ENCODE measurements at regions not wholly inside any gene's neighbourhood (a gene's known extent, or its start where the extent isn't known, plus 50 kb on each side); places are given as distances from the start of the nearest gene placed in this dataset.
"Not testable (repeated sequence)": the region's sequence is repeated elsewhere in the genome, so short reads cannot be mapped to it uniquely, and the experiment has no call there.

GRCh38 chr12:85425926-85426325 lies 145.9 kb downstream of the ALX1 start:
- Histone ChIP-seq H3K36me3 (ENCODE audit: control insufficient read depth in 2 of 2, insufficient read depth in 1 of 2, low read length in 2 of 2) (no peaks in the 10 kb centered on the region), H3K4me3 (ENCODE audit: low read depth, low read length) (no peak overlapping the region), H3K9me3 (ENCODE audit: control insufficient read depth, insufficient read depth, low read depth, low read length) (no peaks in the 10 kb centered on the region), H3K4me1 (ENCODE audit: control insufficient read depth, insufficient read depth, low read length) (no peaks in the 10 kb centered on the region), H3K27ac (ENCODE audit: extremely low read depth, low read depth, low read length) (no peak overlapping the region)
- TF ChIP-seq ZNF174 (tag by site-specific recombination; IDR thresholded peaks at IDR 0.05) (no peak), ZNF704 (tag by site-specific recombination; IDR thresholded peaks at IDR 0.05) (no peak), ZNF184 (tag by site-specific recombination; IDR thresholded peaks at IDR 0.05) (no peak), ZNF366 (tag by site-specific recombination; conservative IDR thresholded peaks at IDR 0.05) (no peak), ZSCAN4 (tag by site-specific recombination; IDR thresholded peaks at IDR 0.05) (no peak), YY2 (tag by site-specific recombination; IDR thresholded peaks at IDR 0.05) (no peak), ZNF549 (tag by site-specific recombination; IDR thresholded peaks at IDR 0.05) (no peak), TCF7L2 (IDR thresholded peaks at IDR 0.05; ENCODE audit: borderline replicate concordance, low read depth, low read length) (no peak), ZFP37 (tag by site-specific recombination; IDR thresholded peaks at IDR 0.05) (no peak), ZNF629 (tag by site-specific recombination; IDR thresholded peaks at IDR 0.05) (no peak), ZXDB (tag by site-specific recombination; IDR thresholded peaks at IDR 0.05) (no peak), HOXC10 (CRISPR knock-in tag; IDR thresholded peaks at IDR 0.05) (no peak)
- CTCF ChIA-PET = interaction anchor here (0.5 to 1.8 kb wide), 9 partner anchors 9 to 499 kb away, joined by 3 to 8 read pairs (median 3); no protein-coding TSS in a partner anchor
- POLR2A ChIA-PET = no interaction called here

- H3K4me3 ChIP-seq (ENCODE audit: low read depth, low read length); H3K9me3 ChIP-seq (ENCODE audit: control insufficient read depth, insufficient read depth, low read depth, low read length); H3K4me1 ChIP-seq (ENCODE audit: control insufficient read depth, insufficient read depth, low read length); POLR2A ChIA-PET; CTCF ChIA-PET; H3K27ac ChIP-seq (ENCODE audit: extremely low read depth, low read depth, low read length); H3K36me3 ChIP-seq (ENCODE audit: control insufficient read depth in 2 of 2, insufficient read depth in 1 of 2, low read length in 2 of 2): not testable (repeated sequence)
- peak; percentile 62 for TF ChIP-seq SCRT2 (tag by site-specific recombination; IDR thresholded peaks at IDR 0.05)
- TF ChIP-seq SCRT1 (tag by site-specific recombination; IDR thresholded peaks at IDR 0.05; ENCODE audit: borderline replicate concordance) = peak; percentile 73
These were observed 153.1 kb downstream of the ALX1 start for GRCh38 chr12:85433148-85433547.

GRCh38 chr12:85440271-85440670 lies 160.3 kb downstream of the ALX1 start:
- Histone ChIP-seq H3K4me1 (ENCODE audit: control insufficient read depth, insufficient read depth, low read length) (no peaks in the 10 kb centered on the region), H3K9me3 (ENCODE audit: control insufficient read depth, insufficient read depth, low read depth, low read length) (no peaks in the 10 kb centered on the region), H3K36me3 (ENCODE audit: control insufficient read depth in 2 of 2, insufficient read depth in 1 of 2, low read length in 2 of 2) (no peaks in the 10 kb centered on the region), H3K4me3 (ENCODE audit: low read depth, low read length) (no peak overlapping the region), H3K27ac (ENCODE audit: extremely low read depth, low read depth, low read length) (no peak overlapping the region)
- POLR2A ChIA-PET = no interaction called here
- CTCF ChIA-PET = interaction anchor here (0.6 to 1.2 kb wide), 4 partner anchors 12 to 363 kb away, joined by 3 to 4 read pairs (median 3); no protein-coding TSS in a partner anchor
- no peak for TF ChIP-seq ZNF558 (tag by site-specific recombination; IDR thresholded peaks at IDR 0.05)
- TF ChIP-seq ZNF768 (tag by site-specific recombination; IDR thresholded peaks at IDR 0.05) = no peak
- no peak for TF ChIP-seq ZNF623 (tag by site-specific recombination; IDR thresholded peaks at IDR 0.05)
- TF ChIP-seq ZBTB26 (tag by site-specific recombination; optimal IDR thresholded peaks at IDR 0.05) = no peak
- TF ChIP-seq TSHZ1 (tag by site-specific recombination; IDR thresholded peaks at IDR 0.05; ENCODE audit: borderline replicate concordance) = no peak
- no peak for TF ChIP-seq ZNF626 (tag by site-specific recombination; IDR thresholded peaks at IDR 0.05)
- no peak for TF ChIP-seq PRDM6 (tag by site-specific recombination; IDR thresholded peaks at IDR 0.05)
- TF ChIP-seq ZFP69B (tag by site-specific recombination; IDR thresholded peaks at IDR 0.05) = no peak
- TF ChIP-seq SP3 (tag by site-specific recombination; IDR thresholded peaks at IDR 0.05) = no peak
- TF ChIP-seq ZNF10 (tag by site-specific recombination; IDR thresholded peaks at IDR 0.05) = no peak
- no peak for TF ChIP-seq ZNF274 (IDR thresholded peaks at IDR 0.05; ENCODE audit: low read length)
- no peak for TF ChIP-seq ZNF274 (tag by site-specific recombination; IDR thresholded peaks at IDR 0.05; ENCODE audit: borderline replicate concordance)

Measured in HEK293 (cell line).